DOHH2 (cell line): ENCODE measurements at regions not wholly inside any gene's neighbourhood (a gene's known extent, or its start where the extent isn't known, plus 50 kb on each side); places are given as distances from the start of the nearest gene placed in this dataset.
"Not testable (repeated sequence)": the region's sequence is repeated elsewhere in the genome, so short reads cannot be mapped to it uniquely, and the experiment has no call there.

Source experiments
- H3F3A ChIP-seq: fragments of 200-600 bp; sonication (generic), shearing (Covaris generic); 2 replicates; pipeline ENCODE4 v1.6.0; 2016; ENCODE audit warnings: antibody characterized with exemption, mild to moderate bottlenecking; ENCODE audit not compliant: control insufficient read depth, insufficient read depth
- H3K27ac ChIP-seq: fragments of 200-600 bp; sonication (generic); 2 replicates; pipeline ENCODE4 v1.5.1; 2014; ENCODE audit warnings: low read depth, mild to moderate bottlenecking, low read length, moderate library complexity
- H3K27me3 ChIP-seq: fragments of 200-600 bp; sonication (generic); 2 replicates; pipeline ENCODE4 v1.6.1; 2014; ENCODE audit warnings: mild to moderate bottlenecking, low read length, mixed read lengths; ENCODE audit not compliant: control insufficient read depth
- H3K36me3 ChIP-seq: fragments of 200-600 bp; sonication (generic); 2 replicates; pipeline ENCODE4 v1.6.1; 2014; ENCODE audit warnings: mild to moderate bottlenecking, low read length, moderate library complexity, mixed read lengths; ENCODE audit not compliant: control insufficient read depth
- H3K4me1 ChIP-seq: fragments of 200-600 bp; sonication (generic); 2 replicates; pipeline ENCODE4 v1.6.1; 2014; ENCODE audit warnings: mild to moderate bottlenecking, low read length, mixed read lengths; ENCODE audit not compliant: control insufficient read depth
- H3K4me2 ChIP-seq: fragments of 200-600 bp; sonication (generic); 2 replicates; pipeline ENCODE4 v1.6.0; 2014; ENCODE audit warnings: mild to moderate bottlenecking, low read length, moderate library complexity
- H3K4me3 ChIP-seq: fragments of 200-600 bp; sonication (generic); 2 replicates; pipeline ENCODE4 v1.5.1; 2014; ENCODE audit warnings: mild to moderate bottlenecking, low read length, mixed read lengths
- H3K79me2 ChIP-seq: fragments of 200-600 bp; sonication (generic); 2 replicates; pipeline ENCODE4 v1.6.1; 2014; ENCODE audit warnings: mild to moderate bottlenecking, low read length, mixed read lengths; ENCODE audit not compliant: control insufficient read depth
- H3K9me2 ChIP-seq: fragments of 200-600 bp; sonication (generic); replicated peaks from 2 replicates; pipeline ENCODE4 v1.6.1; 2014; ENCODE audit warnings: mild to moderate bottlenecking, low read length, mixed read lengths; ENCODE audit not compliant: control insufficient read depth
- H3K9me3 ChIP-seq: fragments of 200-600 bp; sonication (generic); 2 replicates; pipeline ENCODE4 v1.6.1; 2014; ENCODE audit warnings: antibody characterized with exemption, low read length, mixed read lengths; ENCODE audit not compliant: control insufficient read depth, insufficient read depth
- H4K20me1 ChIP-seq: fragments of 200-600 bp; sonication (generic); 2 replicates; pipeline ENCODE4 v1.6.0; 2014; ENCODE audit warnings: low read depth, mild to moderate bottlenecking, antibody characterized with exemption, low read length, moderate library complexity; ENCODE audit not compliant: control insufficient read depth, insufficient read depth
- EZH2phosphoT487 ChIP-seq: fragments of 200-600 bp; sonication (generic); IDR thresholded peaks from 2 replicates; pipeline ENCODE4 v1.6.1; 2017; ENCODE audit warnings: borderline replicate concordance, mild to moderate bottlenecking, antibody characterized with exemption, low read length, moderate library complexity, mixed read lengths
- TF ChIP-seq, protein P1 (sequence below): fragments of 200-600 bp; sonication (generic); IDR thresholded peaks from one replicate; pipeline ENCODE4 v1.5.1; 2014; ENCODE audit warnings: antibody characterized with exemption, mild to moderate bottlenecking, low read depth, low read length; ENCODE audit not compliant: poor library complexity, severe bottlenecking

DNA sequence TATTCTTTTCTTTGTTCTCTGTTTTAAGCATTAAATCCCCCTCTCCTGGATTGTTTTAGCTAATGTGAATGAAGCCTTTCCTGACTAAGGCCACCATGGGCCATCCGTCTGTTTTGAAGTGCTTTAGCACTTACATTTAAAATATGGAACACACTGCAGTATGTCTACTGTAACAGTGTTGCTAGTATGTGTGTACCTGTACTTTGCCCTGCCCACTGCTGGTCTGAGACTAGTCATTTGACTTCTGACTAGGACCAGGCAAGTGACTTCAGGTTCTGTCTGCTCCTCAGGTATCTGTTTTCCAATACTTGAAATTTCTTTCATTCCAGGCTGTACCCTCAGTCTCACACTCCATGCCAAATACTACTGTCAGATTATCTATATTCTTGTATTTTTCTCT is 120.1 kb upstream of the TSPAN8 start:
- Histone ChIP-seq H3K36me3 (no peaks in the 10 kb centered on the region), H3K4me3 (no peak overlapping the region), H3K27ac (no peak overlapping the region), H3K79me2 (no peaks in the 10 kb centered on the region), H3F3A (no peaks in the 10 kb centered on the region), H3K9me3 (no peaks in the 10 kb centered on the region), H3K27me3 (peaks cover 11% of the 10 kb centered on the region), H4K20me1 (no peaks in the 10 kb centered on the region), H3K9me2 (no peaks in the 10 kb centered on the region), H3K4me2 (no peak overlapping the region), H3K4me1 (peaks cover 5% of the 10 kb centered on the region; the same call in 1 of the 2 replicates)
- TF ChIP-seq, protein P1, sequence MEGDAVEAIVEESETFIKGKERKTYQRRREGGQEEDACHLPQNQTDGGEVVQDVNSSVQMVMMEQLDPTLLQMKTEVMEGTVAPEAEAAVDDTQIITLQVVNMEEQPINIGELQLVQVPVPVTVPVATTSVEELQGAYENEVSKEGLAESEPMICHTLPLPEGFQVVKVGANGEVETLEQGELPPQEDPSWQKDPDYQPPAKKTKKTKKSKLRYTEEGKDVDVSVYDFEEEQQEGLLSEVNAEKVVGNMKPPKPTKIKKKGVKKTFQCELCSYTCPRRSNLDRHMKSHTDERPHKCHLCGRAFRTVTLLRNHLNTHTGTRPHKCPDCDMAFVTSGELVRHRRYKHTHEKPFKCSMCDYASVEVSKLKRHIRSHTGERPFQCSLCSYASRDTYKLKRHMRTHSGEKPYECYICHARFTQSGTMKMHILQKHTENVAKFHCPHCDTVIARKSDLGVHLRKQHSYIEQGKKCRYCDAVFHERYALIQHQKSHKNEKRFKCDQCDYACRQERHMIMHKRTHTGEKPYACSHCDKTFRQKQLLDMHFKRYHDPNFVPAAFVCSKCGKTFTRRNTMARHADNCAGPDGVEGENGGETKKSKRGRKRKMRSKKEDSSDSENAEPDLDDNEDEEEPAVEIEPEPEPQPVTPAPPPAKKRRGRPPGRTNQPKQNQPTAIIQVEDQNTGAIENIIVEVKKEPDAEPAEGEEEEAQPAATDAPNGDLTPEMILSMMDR = no peak
- TF ChIP-seq EZH2phosphoT487 = no peak

DNA sequence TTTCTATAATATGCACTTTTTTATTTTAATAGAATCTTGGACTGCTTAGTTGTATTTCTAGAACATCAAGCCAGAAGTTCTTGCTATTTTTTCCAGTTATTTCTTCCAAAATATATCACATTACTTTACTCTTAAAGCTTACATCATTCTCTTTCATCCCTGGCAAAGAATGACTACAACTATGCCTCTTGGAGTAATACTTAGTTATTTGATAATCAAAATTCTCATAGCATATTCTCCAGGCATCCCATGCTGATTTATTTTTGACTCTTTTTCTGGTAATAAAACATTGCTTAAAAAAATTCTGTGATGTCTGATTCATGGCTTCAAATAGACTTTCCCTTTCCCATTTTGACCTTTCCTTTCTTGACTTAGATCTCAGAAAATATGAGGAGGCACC is 118.7 kb upstream of the TSPAN8 start:
- Histone ChIP-seq H3K4me3 (no peak overlapping the region), H3K27ac (no peak overlapping the region), H3K4me2 (no peak overlapping the region), H3K9me3 (no peaks in the 10 kb centered on the region), H3F3A (no peaks in the 10 kb centered on the region), H3K4me1 (peaks cover 4% of the 10 kb centered on the region; the same call in 1 of the 2 replicates), H3K36me3 (no peaks in the 10 kb centered on the region), H3K27me3 (peaks cover 11% of the 10 kb centered on the region), H3K79me2 (no peaks in the 10 kb centered on the region), H3K9me2 (no peaks in the 10 kb centered on the region), H4K20me1 (no peaks in the 10 kb centered on the region)
- TF ChIP-seq EZH2phosphoT487 = no peak
- TF ChIP-seq, protein P1 = no peak

DNA sequence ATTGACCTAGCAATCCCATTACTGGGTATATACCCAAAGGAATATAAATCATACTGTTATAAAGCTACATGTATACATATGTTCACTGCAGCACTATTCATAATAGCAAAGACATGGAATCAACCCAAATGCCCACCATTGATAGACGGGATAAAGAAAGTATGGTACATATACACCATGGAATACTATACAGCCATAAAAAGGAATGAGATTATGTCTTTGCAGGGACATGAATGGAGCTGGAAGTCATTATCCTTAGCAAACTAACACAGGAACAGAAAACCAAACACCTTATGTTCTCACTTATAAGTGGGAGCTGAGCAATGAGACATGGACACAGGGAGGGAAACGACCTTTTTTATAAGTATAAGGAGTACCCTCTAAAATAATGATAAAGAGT is 113.0 kb upstream of the TSPAN8 start:
- H3K9me3 ChIP-seq, H3K4me1 ChIP-seq, H3K27ac ChIP-seq, H4K20me1 ChIP-seq, H3K79me2 ChIP-seq, H3K9me2 ChIP-seq, H3K36me3 ChIP-seq, H3K4me3 ChIP-seq, H3F3A ChIP-seq, H3K27me3 ChIP-seq, H3K4me2 ChIP-seq: not testable (repeated sequence)

DNA sequence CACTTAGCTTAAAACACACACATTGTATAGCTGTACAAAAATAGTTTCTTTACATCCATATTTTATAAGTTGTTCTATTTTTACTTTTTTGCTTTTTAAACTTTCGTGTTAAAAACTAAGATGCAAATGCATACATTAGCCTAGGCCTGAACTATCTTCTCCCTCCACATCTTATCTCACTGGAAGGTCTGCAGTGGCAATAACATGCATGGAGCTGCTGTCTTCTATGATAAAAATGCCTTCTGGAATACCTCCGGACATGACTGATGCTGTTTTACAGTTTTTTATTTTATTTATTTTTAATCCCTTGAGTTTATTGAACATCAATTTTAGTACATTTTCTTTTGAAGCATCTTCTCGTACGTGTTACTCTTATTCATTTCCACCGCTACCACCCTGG is 112.3 kb upstream of the TSPAN8 start:
- no peak overlapping the region for H3K4me3 ChIP-seq
- H3K79me2 ChIP-seq = no peaks in the 10 kb centered on the region
- H3K9me2 ChIP-seq = no peaks in the 10 kb centered on the region
- H3K27me3 ChIP-seq = no peaks in the 10 kb centered on the region
- no peaks in the 10 kb centered on the region for H4K20me1 ChIP-seq
- TF ChIP-seq EZH2phosphoT487 = no peak
- TF ChIP-seq, protein P1 = no peak
- no peaks in the 10 kb centered on the region for H3F3A ChIP-seq
- no peak overlapping the region for H3K4me2 ChIP-seq
- H3K27ac ChIP-seq = no peak overlapping the region
- H3K36me3 ChIP-seq = no peaks in the 10 kb centered on the region
- no peaks in the 10 kb centered on the region for H3K9me3 ChIP-seq
- no peaks in the 10 kb centered on the region for H3K4me1 ChIP-seq
